Thoracic aorta (tissue), 2 donors: ENCODE measurements at regions not wholly inside any gene's neighbourhood (a gene's known extent, or its start where the extent isn't known, plus 50 kb on each side); places are given as distances from the start of the nearest gene placed in this dataset.

Experiments used
- ATAC-seq: fragments of 150-250 bp; one replicate; pipeline ENCODE4 v1.8.0; 2017; ENCODE audit warnings: low read depth; ENCODE audit not compliant: insufficient number of reproducible peaks, low FRiP score
- DNase-seq: peaks from one replicate; pipeline ENCODE4 v3.0.0-alpha.2; 2020; ENCODE audit warnings: low spot score
- H3K27ac ChIP-seq, 2 donors: fragments of 200-600 bp; sonication (generic); 1 replicate in 1 of 2; 2 replicates in 1 of 2; pipeline ENCODE4 v1.5.1; 2016; ENCODE audit warnings: mild to moderate bottlenecking in 2 of 2, moderate library complexity in 2 of 2
- H3K27me3 ChIP-seq: fragments of 200-600 bp; sonication (generic); replicated peaks from 2 replicates; pipeline ENCODE4 v1.6.0; 2016; ENCODE audit warnings: mild to moderate bottlenecking; ENCODE audit not compliant: insufficient read depth
- H3K36me3 ChIP-seq: fragments of 200-600 bp; sonication (generic); one replicate; pipeline ENCODE4 v1.5.1; 2016
- H3K4me1 ChIP-seq, 2 donors: fragments of 200-600 bp; sonication (generic); 1 replicate in 1 of 2; 2 replicates in 1 of 2; pipeline versions ENCODE4 v1.5.1 to v1.6.0; 2016; ENCODE audit warnings: low read depth in 2 of 2, mild to moderate bottlenecking in 1 of 2; ENCODE audit not compliant: control insufficient read depth in 1 of 2
- H3K4me3 ChIP-seq: fragments of 200-600 bp; sonication (generic); 2 replicates; pipeline ENCODE4 v1.5.1; 2016; ENCODE audit warnings: mild to moderate bottlenecking
- H3K9me3 ChIP-seq: fragments of 200-600 bp; sonication (generic); 2 replicates; pipeline ENCODE4 v1.5.1; 2016
- CTCF ChIP-seq: fragments of 200-600 bp; sonication (generic); IDR thresholded peaks from one replicate; pipeline ENCODE4 v1.5.1; 2019; ENCODE audit warnings: antibody characterized with exemption

GRCh38 chr4:54496412-54496811, 161.3 kb upstream of the KIT start:
- DNase-seq (no peak), ATAC-seq (no peak)
- no peaks in the 10 kb centered on the region for H3K9me3 ChIP-seq
- H3K27me3 ChIP-seq, result no peaks in the 10 kb centered on the region
- no peaks in the 10 kb centered on the region for H3K4me1 ChIP-seq
- no peaks in the 10 kb centered on the region for H3K36me3 ChIP-seq
- TF ChIP-seq CTCF, result no peak
- H3K27ac ChIP-seq, result no peak overlapping the region
- H3K4me3 ChIP-seq, result no peak overlapping the region

GRCh38 chr4:54497947-54498346, 159.8 kb upstream of the KIT start:
- Histone ChIP-seq H3K27me3 (no peaks in the 10 kb centered on the region), H3K9me3 (no peaks in the 10 kb centered on the region), H3K27ac (no peak overlapping the region), H3K36me3 (no peaks in the 10 kb centered on the region), H3K4me3 (no peak overlapping the region), H3K4me1 (no peaks in the 10 kb centered on the region)
- DNase-seq (no peak), ATAC-seq (no peak)
- TF ChIP-seq CTCF, result no peak

GRCh38 chr4:54498661-54499111, 159.1 kb upstream of the KIT start:
- ATAC-seq, result no peak
- no peak overlapping the region for H3K27ac ChIP-seq
- H3K9me3 ChIP-seq, result no peaks in the 10 kb centered on the region
- no peak for TF ChIP-seq CTCF
- DNase-seq, result no peak
- H3K4me3 ChIP-seq, result no peak overlapping the region
- H3K27me3 ChIP-seq, result no peaks in the 10 kb centered on the region
- no peaks in the 10 kb centered on the region for H3K4me1 ChIP-seq
- no peaks in the 10 kb centered on the region for H3K36me3 ChIP-seq

- no peaks in the 10 kb centered on the region for H3K36me3 ChIP-seq
- H3K27ac ChIP-seq, result no peak overlapping the region
- H3K9me3 ChIP-seq, result no peaks in the 10 kb centered on the region
- no peak for TF ChIP-seq CTCF
- no peaks in the 10 kb centered on the region for H3K4me1 ChIP-seq
- H3K27me3 ChIP-seq, result no peaks in the 10 kb centered on the region
- H3K4me3 ChIP-seq, result no peak overlapping the region
- DNase-seq (no peak), ATAC-seq (no peak)
Observed at GRCh38 chr4:54499308-54500074, 158.3 kb upstream of the KIT start.

GRCh38 chr4:54505362-54505761, 152.4 kb upstream of the KIT start:
- no peak for TF ChIP-seq CTCF
- Histone ChIP-seq H3K4me3 (no peak overlapping the region), H3K4me1 (no peaks in the 10 kb centered on the region), H3K27me3 (no peaks in the 10 kb centered on the region), H3K27ac (no peak overlapping the region), H3K9me3 (no peaks in the 10 kb centered on the region), H3K36me3 (no peaks in the 10 kb centered on the region)
- DNase-seq (no peak), ATAC-seq (no peak)
